Fibroblast of lung (primary cell): ENCODE measurements at regions not wholly inside any gene's neighbourhood (a gene's known extent, or its start where the extent isn't known, plus 50 kb on each side); places are given as distances from the start of the nearest gene placed in this dataset.
A peak's percentile ranks its signal among the peaks of the same experiment; 100 is the strongest.

Source experiments
- DNase-seq, 2 donors: peaks; one replicate each; pipeline versions ENCODE4 v3.0.0 to v3.0.0-alpha.2; 2010; ENCODE audit warnings: low read depth in 2 of 2
- H2AFZ ChIP-seq: 2 replicates; pipeline ENCODE4 v1.5.1; 2012; ENCODE audit warnings: low read length, control low read depth, inconsistent platforms
- H3K27ac ChIP-seq: 2 replicates; pipeline ENCODE4 v1.5.1; 2011; ENCODE audit warnings: low read length, control low read depth; ENCODE audit not compliant: insufficient read depth
- H3K27me3 ChIP-seq: 2 replicates; pipeline ENCODE4 v1.5.1; 2011; ENCODE audit warnings: mild to moderate bottlenecking, low read length; ENCODE audit not compliant: control insufficient read depth, insufficient read depth
- H3K36me3 ChIP-seq: 2 replicates; pipeline ENCODE4 v1.5.1; 2011; ENCODE audit warnings: low read length; ENCODE audit not compliant: control insufficient read depth, insufficient read depth
- H3K4me1 ChIP-seq: 2 replicates; pipeline ENCODE4 v1.5.1; 2011; ENCODE audit warnings: low read length; ENCODE audit not compliant: control insufficient read depth, insufficient read depth; ENCODE audit errors: extremely low read depth
- H3K4me2 ChIP-seq: 2 replicates; pipeline ENCODE4 v1.5.1; 2011; ENCODE audit warnings: low read length, control low read depth; ENCODE audit not compliant: insufficient read depth; ENCODE audit errors: extremely low read depth
- H3K4me3 ChIP-seq, 4 experiments: fragments of 200-600 bp in 1 of 4; sonication (generic) in 1 of 4; replicated peaks in 1 of 4; 2 replicates each; pipeline ENCODE4 v1.5.1; 2011 to 2016; ENCODE audit warnings: low read length in 4 of 4, low read depth in 3 of 4, mild to moderate bottlenecking in 3 of 4, control low read depth in 2 of 4, inconsistent platforms in 1 of 4, mixed read lengths in 1 of 4; ENCODE audit not compliant: insufficient read depth in 1 of 4; ENCODE audit errors: control extremely low read depth in 1 of 4
- H3K79me2 ChIP-seq: 2 replicates; pipeline ENCODE4 v1.5.1; 2012; ENCODE audit warnings: mild to moderate bottlenecking, low read length, inconsistent platforms; ENCODE audit not compliant: control insufficient read depth, insufficient read depth
- H3K9ac ChIP-seq: 2 replicates; pipeline ENCODE4 v1.5.1; 2011; ENCODE audit warnings: mild to moderate bottlenecking, low read length, control low read depth; ENCODE audit not compliant: insufficient read depth
- H3K9me3 ChIP-seq: 2 replicates; pipeline ENCODE4 v1.5.1; 2012; ENCODE audit warnings: low read depth, low read length; ENCODE audit not compliant: control insufficient read depth, insufficient read depth
- H4K20me1 ChIP-seq: 2 replicates; pipeline ENCODE4 v1.5.1; 2011; ENCODE audit warnings: low read length; ENCODE audit not compliant: control insufficient read depth, insufficient read depth; ENCODE audit errors: extremely low read depth
- EZH2 ChIP-seq: IDR thresholded peaks from 2 replicates; pipeline ENCODE4 v1.5.1; 2012; ENCODE audit warnings: low read length, control low read depth, mild to moderate bottlenecking; ENCODE audit errors: missing control alignments
- TF ChIP-seq, protein P1 (sequence below), 2 donors: IDR thresholded peaks in 1 of 2; conservative IDR thresholded peaks in 1 of 2; 1 replicate in 1 of 2; 2 replicates in 1 of 2; pipeline ENCODE4 v1.5.1; 2011 to 2012; ENCODE audit warnings: low read length in 2 of 2, control low read depth in 1 of 2, inconsistent platforms in 1 of 2, low read depth in 1 of 2, mild to moderate bottlenecking in 1 of 2

DNA sequence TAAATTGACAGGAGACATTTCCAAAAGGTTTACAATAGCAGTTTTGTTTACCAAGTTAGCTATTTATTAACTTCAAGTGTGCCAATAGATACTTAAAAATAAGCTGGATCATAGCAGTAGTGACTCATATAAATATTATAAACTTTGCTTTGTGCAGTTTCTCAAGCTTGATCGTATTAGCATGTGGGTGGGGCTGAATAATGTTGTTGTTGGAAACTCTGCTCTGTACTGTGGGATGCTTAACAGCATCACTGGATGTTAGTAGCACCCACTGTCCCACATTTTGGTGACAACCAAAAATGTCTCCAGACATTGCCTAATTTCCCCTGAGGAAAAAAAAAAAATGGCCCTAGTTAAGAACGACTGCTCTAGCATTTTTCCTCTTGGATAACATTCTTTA lies 855.2 kb upstream of the ADGRL3 start:
- no peaks in the 10 kb centered on the region for H3K27me3 ChIP-seq
- H4K20me1 ChIP-seq = no peaks in the 10 kb centered on the region
- no peaks in the 10 kb centered on the region for H3K79me2 ChIP-seq
- no peak overlapping the region for H3K4me2 ChIP-seq
- H3K4me1 ChIP-seq = no peaks in the 10 kb centered on the region
- H3K4me3 ChIP-seq = no peak overlapping the region
- H3K9ac ChIP-seq = no peak overlapping the region
- no peaks in the 10 kb centered on the region for H3K9me3 ChIP-seq
- DNase-seq = peak in 1 of 2 donors; percentile 91
- H2AFZ ChIP-seq = no peak overlapping the region
- no peak overlapping the region for H3K27ac ChIP-seq
- no peaks in the 10 kb centered on the region for H3K36me3 ChIP-seq
- TF ChIP-seq EZH2 = no peak
- TF ChIP-seq, protein P1, sequence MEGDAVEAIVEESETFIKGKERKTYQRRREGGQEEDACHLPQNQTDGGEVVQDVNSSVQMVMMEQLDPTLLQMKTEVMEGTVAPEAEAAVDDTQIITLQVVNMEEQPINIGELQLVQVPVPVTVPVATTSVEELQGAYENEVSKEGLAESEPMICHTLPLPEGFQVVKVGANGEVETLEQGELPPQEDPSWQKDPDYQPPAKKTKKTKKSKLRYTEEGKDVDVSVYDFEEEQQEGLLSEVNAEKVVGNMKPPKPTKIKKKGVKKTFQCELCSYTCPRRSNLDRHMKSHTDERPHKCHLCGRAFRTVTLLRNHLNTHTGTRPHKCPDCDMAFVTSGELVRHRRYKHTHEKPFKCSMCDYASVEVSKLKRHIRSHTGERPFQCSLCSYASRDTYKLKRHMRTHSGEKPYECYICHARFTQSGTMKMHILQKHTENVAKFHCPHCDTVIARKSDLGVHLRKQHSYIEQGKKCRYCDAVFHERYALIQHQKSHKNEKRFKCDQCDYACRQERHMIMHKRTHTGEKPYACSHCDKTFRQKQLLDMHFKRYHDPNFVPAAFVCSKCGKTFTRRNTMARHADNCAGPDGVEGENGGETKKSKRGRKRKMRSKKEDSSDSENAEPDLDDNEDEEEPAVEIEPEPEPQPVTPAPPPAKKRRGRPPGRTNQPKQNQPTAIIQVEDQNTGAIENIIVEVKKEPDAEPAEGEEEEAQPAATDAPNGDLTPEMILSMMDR (conservative IDR thresholded peaks at IDR 0.05 in 1 of 2, IDR thresholded peaks at IDR 0.05 in 1 of 2; ENCODE audit: low read depth in 1 of 2, low read length in 2 of 2) = no peak

GRCh38 chr4:60345392-60345791 lies 854.7 kb upstream of the ADGRL3 start:
- no peaks in the 10 kb centered on the region for H3K27me3 ChIP-seq
- no peaks in the 10 kb centered on the region for H3K9me3 ChIP-seq
- no peaks in the 10 kb centered on the region for H4K20me1 ChIP-seq
- H3K4me1 ChIP-seq = no peaks in the 10 kb centered on the region
- no peak overlapping the region for H3K9ac ChIP-seq
- H3K27ac ChIP-seq = no peak overlapping the region
- no peak overlapping the region for H2AFZ ChIP-seq
- no peak overlapping the region for H3K4me2 ChIP-seq
- no peaks in the 10 kb centered on the region for H3K36me3 ChIP-seq
- no peak overlapping the region for H3K4me3 ChIP-seq
- no peak for DNase-seq
- H3K79me2 ChIP-seq = no peaks in the 10 kb centered on the region
- TF ChIP-seq EZH2 = no peak
- TF ChIP-seq, protein P1 (conservative IDR thresholded peaks at IDR 0.05 in 1 of 2, IDR thresholded peaks at IDR 0.05 in 1 of 2; ENCODE audit: low read depth in 1 of 2, low read length in 2 of 2) = no peak

DNA sequence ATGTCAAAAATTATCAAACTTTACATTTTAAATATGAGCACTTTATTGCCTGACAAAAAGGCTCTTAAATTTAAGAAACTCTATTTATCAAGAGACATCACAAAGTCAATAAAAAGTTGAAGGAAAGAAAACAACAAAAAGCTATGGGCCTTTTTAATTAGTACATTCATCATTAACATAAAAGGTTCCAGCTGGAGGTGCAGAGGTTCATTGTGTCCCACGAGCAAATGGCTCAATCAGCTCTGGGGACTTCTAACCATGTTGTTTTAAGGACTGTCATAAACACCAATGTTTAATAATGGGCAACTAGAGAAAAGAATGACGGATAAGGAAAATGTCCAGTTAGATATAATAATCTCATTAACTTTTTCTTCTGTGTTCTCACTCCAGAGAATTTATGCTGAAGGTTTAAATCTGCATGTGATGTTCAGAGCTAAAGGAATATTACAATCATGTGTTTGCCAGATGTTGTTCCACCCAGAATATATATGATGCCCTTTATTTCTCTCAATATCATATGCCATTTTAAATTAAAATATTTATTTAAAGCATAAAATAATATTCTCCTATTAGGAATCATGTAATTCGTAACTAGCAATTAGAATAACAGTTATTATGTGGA lies 840.3 kb upstream of the ADGRL3 start:
- TF ChIP-seq, protein P1 (conservative IDR thresholded peaks at IDR 0.05 in 1 of 2, IDR thresholded peaks at IDR 0.05 in 1 of 2; ENCODE audit: low read depth in 1 of 2, low read length in 2 of 2) = no peak
- no peak for TF ChIP-seq EZH2

More for the DNA sequence above, 840.3 kb upstream of the ADGRL3 start:
- Histone ChIP-seq H3K4me1 (no peaks in the 10 kb centered on the region), H4K20me1 (no peaks in the 10 kb centered on the region), H3K79me2 (no peaks in the 10 kb centered on the region), H2AFZ (no peak overlapping the region), H3K27ac (no peak overlapping the region), H3K27me3 (no peaks in the 10 kb centered on the region), H3K9ac (no peak overlapping the region), H3K36me3 (no peaks in the 10 kb centered on the region), H3K4me2 (no peak overlapping the region), H3K9me3 (no peaks in the 10 kb centered on the region), H3K4me3 (no peak overlapping the region)
- no peak for DNase-seq
